ENCODE measurements at regions not wholly inside any gene's neighbourhood (a gene's known extent, or its start where the extent isn't known, plus 50 kb on each side); places are given as distances from the start of the nearest gene placed in this dataset.
"Not testable (repeated sequence)": the region's sequence is repeated elsewhere in the genome, so short reads cannot be mapped to it uniquely, and the experiment has no call there.

- TF ChIP-seq POLR2AphosphoS5, CTCF, POLR2A (IDR thresholded peaks at IDR 0.05): not testable (repeated sequence)
These were observed 516.8 kb downstream of the MATN1 start for GRCh38 chr1:30206631-30207030.

Measured in upper lobe of left lung (tissue), 4 donors.